ENCODE measurements at regions not wholly inside any gene's neighbourhood (a gene's known extent, or its start where the extent isn't known, plus 50 kb on each side); places are given as distances from the start of the nearest gene placed in this dataset.

DNA sequence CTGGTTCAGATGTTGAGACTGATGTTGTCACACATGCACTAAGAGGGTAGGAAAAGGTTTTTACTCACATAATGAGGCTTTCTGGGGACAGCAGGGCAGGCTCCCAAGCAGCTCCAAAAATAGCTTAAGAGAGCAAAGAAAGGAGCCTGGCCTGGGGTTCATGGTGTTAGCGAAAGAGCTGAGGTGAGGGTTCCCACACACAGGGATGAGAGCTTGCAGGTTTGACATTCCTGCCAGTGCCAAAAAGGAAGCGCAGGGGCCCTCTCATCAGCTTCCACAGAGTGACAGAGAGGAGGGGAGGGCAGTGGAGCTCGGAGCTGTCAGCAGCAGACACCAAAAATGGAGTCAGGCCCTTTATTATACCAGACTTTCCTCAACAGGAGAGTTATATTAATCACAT is 65.5 kb upstream of the FAM216B start:
- no peaks in the 10 kb centered on the region for H3K9me1 ChIP-seq (ENCODE audit: insufficient read depth, low read length)
- in situ Hi-C loops (cut with MboI; ENCODE audit: low sequenced_read_pairs) (no loop called here), dilution Hi-C loops (cut with HindIII; ENCODE audit: low sequenced_read_pairs, unreplicated experiment) (no loop called here), intact Hi-C loops (cut with micrococcal nuclease) (no loop called here)
- ChIA-PET POLR2A (ENCODE audit: unreplicated experiment) (no interaction called here), CTCF (interaction anchor here (0.9 kb wide), 1 partner anchor 8 kb away, joined by 3 read pairs; no protein-coding TSS in a partner anchor)
- H3K4me3 ChIP-seq (ENCODE audit: insufficient read depth, low read depth, low read length), result no peak overlapping the region
- DNase-seq (no peak), ATAC-seq (ENCODE audit: low read depth) (no peak)
- H4K8ac ChIP-seq (ENCODE audit: low read depth in 2 of 2, low read length in 2 of 2), result no peak overlapping the region
- no peaks in the 10 kb centered on the region for H3K27me3 ChIP-seq (ENCODE audit: control insufficient read depth, insufficient read depth, low read length)
- no peak overlapping the region for H3K56ac ChIP-seq (ENCODE audit: extremely low read depth, insufficient read depth, low read length)
- H2BK15ac ChIP-seq (ENCODE audit: low read depth, low read length), result no peak overlapping the region
- H3K4me2 ChIP-seq (ENCODE audit: low read depth, low read length), result no peak overlapping the region
- peaks cover 2% of the 10 kb centered on the region; the same call in 1 of the 2 replicates for H3K4me1 ChIP-seq (ENCODE audit: control insufficient read depth, insufficient read depth, low read length)
- no peak overlapping the region for H2BK5ac ChIP-seq (ENCODE audit: low read depth, low read length, poor library complexity, severe bottlenecking)
- H4K20me1 ChIP-seq (ENCODE audit: insufficient read depth, low read length), result no peaks in the 10 kb centered on the region
- no peak overlapping the region; the same call in 1 of the 2 replicates for H4K91ac ChIP-seq (ENCODE audit: insufficient read depth, low read depth, low read length)
- no peaks in the 10 kb centered on the region for H3K36me3 ChIP-seq (ENCODE audit: control insufficient read depth, insufficient read depth, low read length)
- TF ChIP-seq NFE2L2 (IDR thresholded peaks at IDR 0.05; ENCODE audit: low read depth, low read length) (no peak), CHD1 (IDR thresholded peaks at IDR 0.05; ENCODE audit: low read depth, low read length) (no peak), SMC3 (IDR thresholded peaks at IDR 0.05; ENCODE audit: low read depth, low read length) (no peak), RFX5 (IDR thresholded peaks at IDR 0.05; ENCODE audit: low read depth, low read length) (no peak), MAFK (IDR thresholded peaks at IDR 0.05; ENCODE audit: low read depth, low read length) (no peak), BHLHE40 (IDR thresholded peaks at IDR 0.05; ENCODE audit: low read depth, low read length) (no peak), FOS (IDR thresholded peaks at IDR 0.05; ENCODE audit: low read depth, low read length) (no peak), MXI1 (IDR thresholded peaks at IDR 0.05; ENCODE audit: borderline replicate concordance, low read depth, low read length) (no peak), CEBPB (IDR thresholded peaks at IDR 0.05; ENCODE audit: low read depth, low read length) (no peak), POLR2A (IDR thresholded peaks at IDR 0.05; ENCODE audit: low read depth, low read length) (no peak), MAZ (IDR thresholded peaks at IDR 0.05; ENCODE audit: borderline replicate concordance, low read depth, low read length) (no peak), RCOR1 (IDR thresholded peaks at IDR 0.05; ENCODE audit: insufficient replicate concordance, low read length) (no peak), RAD21 (IDR thresholded peaks at IDR 0.05; ENCODE audit: low read length) (no peak)
- TF ChIP-seq, protein P1, sequence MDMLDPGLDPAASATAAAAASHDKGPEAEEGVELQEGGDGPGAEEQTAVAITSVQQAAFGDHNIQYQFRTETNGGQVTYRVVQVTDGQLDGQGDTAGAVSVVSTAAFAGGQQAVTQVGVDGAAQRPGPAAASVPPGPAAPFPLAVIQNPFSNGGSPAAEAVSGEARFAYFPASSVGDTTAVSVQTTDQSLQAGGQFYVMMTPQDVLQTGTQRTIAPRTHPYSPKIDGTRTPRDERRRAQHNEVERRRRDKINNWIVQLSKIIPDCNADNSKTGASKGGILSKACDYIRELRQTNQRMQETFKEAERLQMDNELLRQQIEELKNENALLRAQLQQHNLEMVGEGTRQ (IDR thresholded peaks at IDR 0.05; ENCODE audit: low read depth, low read length), result no peak
- TF ChIP-seq, protein P2, sequence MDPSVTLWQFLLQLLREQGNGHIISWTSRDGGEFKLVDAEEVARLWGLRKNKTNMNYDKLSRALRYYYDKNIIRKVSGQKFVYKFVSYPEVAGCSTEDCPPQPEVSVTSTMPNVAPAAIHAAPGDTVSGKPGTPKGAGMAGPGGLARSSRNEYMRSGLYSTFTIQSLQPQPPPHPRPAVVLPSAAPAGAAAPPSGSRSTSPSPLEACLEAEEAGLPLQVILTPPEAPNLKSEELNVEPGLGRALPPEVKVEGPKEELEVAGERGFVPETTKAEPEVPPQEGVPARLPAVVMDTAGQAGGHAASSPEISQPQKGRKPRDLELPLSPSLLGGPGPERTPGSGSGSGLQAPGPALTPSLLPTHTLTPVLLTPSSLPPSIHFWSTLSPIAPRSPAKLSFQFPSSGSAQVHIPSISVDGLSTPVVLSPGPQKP (IDR thresholded peaks at IDR 0.05; ENCODE audit: borderline replicate concordance, low read depth, low read length), result no peak
- TF ChIP-seq, protein P3, sequence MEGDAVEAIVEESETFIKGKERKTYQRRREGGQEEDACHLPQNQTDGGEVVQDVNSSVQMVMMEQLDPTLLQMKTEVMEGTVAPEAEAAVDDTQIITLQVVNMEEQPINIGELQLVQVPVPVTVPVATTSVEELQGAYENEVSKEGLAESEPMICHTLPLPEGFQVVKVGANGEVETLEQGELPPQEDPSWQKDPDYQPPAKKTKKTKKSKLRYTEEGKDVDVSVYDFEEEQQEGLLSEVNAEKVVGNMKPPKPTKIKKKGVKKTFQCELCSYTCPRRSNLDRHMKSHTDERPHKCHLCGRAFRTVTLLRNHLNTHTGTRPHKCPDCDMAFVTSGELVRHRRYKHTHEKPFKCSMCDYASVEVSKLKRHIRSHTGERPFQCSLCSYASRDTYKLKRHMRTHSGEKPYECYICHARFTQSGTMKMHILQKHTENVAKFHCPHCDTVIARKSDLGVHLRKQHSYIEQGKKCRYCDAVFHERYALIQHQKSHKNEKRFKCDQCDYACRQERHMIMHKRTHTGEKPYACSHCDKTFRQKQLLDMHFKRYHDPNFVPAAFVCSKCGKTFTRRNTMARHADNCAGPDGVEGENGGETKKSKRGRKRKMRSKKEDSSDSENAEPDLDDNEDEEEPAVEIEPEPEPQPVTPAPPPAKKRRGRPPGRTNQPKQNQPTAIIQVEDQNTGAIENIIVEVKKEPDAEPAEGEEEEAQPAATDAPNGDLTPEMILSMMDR (conservative IDR thresholded peaks at IDR 0.05; ENCODE audit: low read depth, low read length), result no peak
- no peaks in the 10 kb centered on the region for H3K79me1 ChIP-seq (ENCODE audit: low read depth in 1 of 2, low read length in 2 of 2)
- H3K23ac ChIP-seq (ENCODE audit: low read depth, low read length), result no peak overlapping the region
- H3K9ac ChIP-seq (ENCODE audit: low read depth, low read length), result no peak overlapping the region
- no peak overlapping the region for H2AK9ac ChIP-seq (replicated peaks; ENCODE audit: low read depth, low read length, poor library complexity)
- H3K18ac ChIP-seq (ENCODE audit: low read depth, low read length), result no peak overlapping the region
- 80% methylated on average over 2 of the region's 3 CpGs; no CpG with 5 or more reads in 1 of the 2 experiments for WGBS, 2 experiments (ENCODE audit: extremely low coverage in 2 of 2, insufficient read length in 1 of 2)
- no peaks in the 10 kb centered on the region for H3K9me3 ChIP-seq (ENCODE audit: control insufficient read depth, insufficient read depth, low read length)
- H3K4ac ChIP-seq (ENCODE audit: low read depth, low read length), result no peak overlapping the region
- H2BK20ac ChIP-seq (ENCODE audit: low read depth, low read length), result no peak overlapping the region
- H2BK120ac ChIP-seq (ENCODE audit: low read depth, low read length), result no peak overlapping the region
- no TSS peak for BruUV-seq (replicated peaks)
- no peak overlapping the region for H3K14ac ChIP-seq (replicated peaks; ENCODE audit: low read depth, low read length)
- H2AFZ ChIP-seq (replicated peaks; ENCODE audit: low read length, poor library complexity), result no peak overlapping the region
- no peak overlapping the region for H3K27ac ChIP-seq (ENCODE audit: insufficient read depth, low read length)
- no peak overlapping the region for H4K5ac ChIP-seq (ENCODE audit: low read depth, low read length)
- no peak overlapping the region for H2AK5ac ChIP-seq (ENCODE audit: low read depth, low read length)

Data from IMR-90 (cell line).